ENCODE measurements at regions not wholly inside any gene's neighbourhood (a gene's known extent, or its start where the extent isn't known, plus 50 kb on each side); places are given as distances from the start of the nearest gene placed in this dataset.
"Not testable (repeated sequence)": the region's sequence is repeated elsewhere in the genome, so short reads cannot be mapped to it uniquely, and the experiment has no call there.

DNA sequence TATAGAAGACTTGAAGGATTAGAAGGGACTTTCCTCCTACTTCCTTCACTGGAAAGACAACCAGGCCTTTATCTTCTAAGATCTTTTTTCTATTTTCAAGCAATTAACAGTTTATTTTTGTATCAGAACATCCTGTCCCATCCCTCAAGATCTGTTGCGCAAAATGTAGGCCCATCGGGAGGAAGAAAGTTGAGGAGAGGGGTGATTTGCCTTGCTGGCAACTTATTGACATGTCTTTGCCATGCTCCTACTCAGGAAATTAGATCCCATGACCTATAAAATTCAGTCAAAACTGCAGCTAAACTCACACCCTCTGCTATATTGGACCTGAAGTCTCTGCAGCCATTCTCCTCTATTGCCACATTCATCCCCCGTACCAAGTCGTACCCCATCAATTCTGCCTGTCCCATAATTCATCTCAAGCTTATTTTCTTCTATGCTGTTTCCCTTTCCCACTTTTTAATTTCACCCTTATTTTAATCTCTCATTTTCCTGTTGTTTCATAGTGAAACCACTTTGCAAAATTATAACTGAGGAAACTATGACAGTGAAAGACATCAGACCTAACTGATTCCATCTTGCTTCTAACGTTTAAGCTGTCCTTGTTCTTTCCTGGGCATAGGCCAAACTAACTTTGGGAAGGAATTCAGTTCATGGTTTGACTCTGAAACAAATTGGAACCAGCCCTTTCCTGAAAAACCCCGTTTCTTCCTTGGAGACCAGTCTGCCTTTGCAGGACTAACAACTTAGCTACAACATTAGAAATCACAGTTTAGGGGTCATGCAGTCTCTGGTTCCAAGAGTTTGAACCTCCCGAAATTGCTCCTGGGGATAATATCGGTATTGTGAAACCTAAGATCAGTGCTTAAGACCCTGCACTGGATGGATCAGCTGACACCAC lies 195.7 kb upstream of the PTBP2 start:
- DNase-seq (ENCODE audit: low read depth), result peak; percentile 34
- H3K4me3 ChIP-seq (ENCODE audit: control insufficient read depth, low read depth, low read length), result no peak overlapping the region
- TF ChIP-seq, protein P1, sequence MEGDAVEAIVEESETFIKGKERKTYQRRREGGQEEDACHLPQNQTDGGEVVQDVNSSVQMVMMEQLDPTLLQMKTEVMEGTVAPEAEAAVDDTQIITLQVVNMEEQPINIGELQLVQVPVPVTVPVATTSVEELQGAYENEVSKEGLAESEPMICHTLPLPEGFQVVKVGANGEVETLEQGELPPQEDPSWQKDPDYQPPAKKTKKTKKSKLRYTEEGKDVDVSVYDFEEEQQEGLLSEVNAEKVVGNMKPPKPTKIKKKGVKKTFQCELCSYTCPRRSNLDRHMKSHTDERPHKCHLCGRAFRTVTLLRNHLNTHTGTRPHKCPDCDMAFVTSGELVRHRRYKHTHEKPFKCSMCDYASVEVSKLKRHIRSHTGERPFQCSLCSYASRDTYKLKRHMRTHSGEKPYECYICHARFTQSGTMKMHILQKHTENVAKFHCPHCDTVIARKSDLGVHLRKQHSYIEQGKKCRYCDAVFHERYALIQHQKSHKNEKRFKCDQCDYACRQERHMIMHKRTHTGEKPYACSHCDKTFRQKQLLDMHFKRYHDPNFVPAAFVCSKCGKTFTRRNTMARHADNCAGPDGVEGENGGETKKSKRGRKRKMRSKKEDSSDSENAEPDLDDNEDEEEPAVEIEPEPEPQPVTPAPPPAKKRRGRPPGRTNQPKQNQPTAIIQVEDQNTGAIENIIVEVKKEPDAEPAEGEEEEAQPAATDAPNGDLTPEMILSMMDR (conservative IDR thresholded peaks at IDR 0.05; ENCODE audit: control insufficient read depth, insufficient read depth, low read depth, low read length), result no peak

DNA sequence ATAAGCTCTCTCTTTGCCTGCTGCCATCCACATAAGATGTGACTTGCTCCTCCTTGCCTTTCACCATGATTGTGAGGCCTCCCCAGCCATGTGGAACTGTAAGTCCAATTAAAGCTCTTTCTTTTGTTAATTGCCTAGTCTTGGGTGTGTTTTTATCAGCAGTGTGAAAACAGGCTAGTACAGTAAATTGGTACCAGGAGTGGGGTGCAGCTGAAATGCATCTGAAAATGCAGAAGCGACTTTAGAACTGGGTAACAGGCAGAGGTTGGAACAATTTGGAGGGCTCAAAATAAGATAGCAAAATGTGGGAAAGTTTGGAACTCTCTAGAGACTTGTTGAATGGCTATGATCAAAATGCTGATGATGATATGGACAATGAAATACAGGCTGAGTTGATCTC lies 192.9 kb upstream of the PTBP2 start:
- DNase-seq (ENCODE audit: low read depth); H3K4me3 ChIP-seq (ENCODE audit: control insufficient read depth, low read depth, low read length): not testable (repeated sequence)

DNA sequence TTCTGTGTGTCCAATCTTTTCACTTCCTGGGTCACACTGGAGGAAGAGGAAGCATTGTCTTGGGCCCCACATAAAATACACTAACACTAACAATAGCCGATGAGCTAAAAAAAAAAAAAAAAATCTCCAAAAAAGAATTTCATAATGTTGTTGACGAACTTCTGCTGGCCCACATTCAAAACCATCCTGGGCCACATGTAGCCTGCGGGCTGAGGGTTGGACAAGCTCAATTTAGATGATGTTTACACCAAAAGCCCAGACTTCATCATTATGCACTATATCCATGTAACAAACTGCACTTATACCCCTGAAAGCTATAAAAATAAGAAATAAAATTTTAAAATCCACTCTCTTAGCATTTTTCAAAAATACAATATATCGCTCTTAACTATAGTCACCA lies 187.8 kb upstream of the PTBP2 start:
- H3K4me3 ChIP-seq (ENCODE audit: control insufficient read depth, low read depth, low read length), result no peak overlapping the region
- TF ChIP-seq, protein P1 (conservative IDR thresholded peaks at IDR 0.05; ENCODE audit: control insufficient read depth, insufficient read depth, low read depth, low read length), result no peak
- DNase-seq (ENCODE audit: low read depth), result no peak

DNA sequence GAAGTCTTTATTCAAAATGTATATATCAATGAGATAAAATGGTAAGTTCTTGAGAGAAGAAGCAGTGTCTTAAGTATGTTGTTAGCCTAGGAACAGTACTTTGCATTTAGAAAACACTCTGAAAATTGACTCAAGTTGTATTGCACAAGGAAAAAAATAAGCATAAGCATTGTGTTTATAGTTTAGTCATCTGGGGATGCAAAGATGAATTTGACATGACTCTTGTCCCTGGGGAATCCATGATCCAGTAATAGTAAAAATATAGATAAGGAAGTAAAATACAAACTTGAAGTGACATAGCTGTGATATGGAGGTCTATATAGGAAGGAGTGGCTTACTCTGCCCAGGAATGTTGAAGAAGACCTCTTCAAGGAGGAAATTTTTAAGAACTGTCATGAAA lies 185.0 kb upstream of the PTBP2 start:
- H3K4me3 ChIP-seq (ENCODE audit: control insufficient read depth, low read depth, low read length), result no peak overlapping the region
- TF ChIP-seq, protein P1 (conservative IDR thresholded peaks at IDR 0.05; ENCODE audit: control insufficient read depth, insufficient read depth, low read depth, low read length), result no peak
- DNase-seq (ENCODE audit: low read depth), result peak; percentile 76

DNA sequence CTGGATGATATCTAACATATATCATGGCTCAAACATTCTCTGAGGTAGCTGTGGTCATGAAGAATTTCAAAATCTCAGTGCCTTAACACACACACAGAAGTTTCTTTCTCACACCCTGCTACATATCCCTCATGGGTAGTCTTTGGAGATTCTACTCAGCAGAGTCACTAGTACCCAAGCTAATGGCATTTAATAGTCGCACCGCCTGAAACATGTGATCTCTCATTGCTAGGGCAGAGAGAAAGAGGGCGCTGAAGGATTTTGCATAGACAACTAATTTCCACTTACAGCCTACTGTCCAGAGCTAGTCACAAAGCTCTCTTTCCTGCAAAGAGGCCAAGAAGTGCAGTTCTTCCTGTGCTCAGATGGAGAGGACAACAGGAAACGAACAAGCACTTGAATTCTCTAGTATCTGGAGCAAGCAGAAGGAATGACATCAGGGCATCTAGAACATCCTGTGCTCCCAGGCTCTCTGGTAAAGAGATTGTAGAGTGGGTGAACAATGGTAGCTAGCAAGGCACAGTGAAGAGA lies 183.4 kb upstream of the PTBP2 start:
- peak; percentile 95 for DNase-seq (ENCODE audit: low read depth)
- H3K4me3 ChIP-seq (ENCODE audit: control insufficient read depth, low read depth, low read length), result no peak overlapping the region

DNA sequence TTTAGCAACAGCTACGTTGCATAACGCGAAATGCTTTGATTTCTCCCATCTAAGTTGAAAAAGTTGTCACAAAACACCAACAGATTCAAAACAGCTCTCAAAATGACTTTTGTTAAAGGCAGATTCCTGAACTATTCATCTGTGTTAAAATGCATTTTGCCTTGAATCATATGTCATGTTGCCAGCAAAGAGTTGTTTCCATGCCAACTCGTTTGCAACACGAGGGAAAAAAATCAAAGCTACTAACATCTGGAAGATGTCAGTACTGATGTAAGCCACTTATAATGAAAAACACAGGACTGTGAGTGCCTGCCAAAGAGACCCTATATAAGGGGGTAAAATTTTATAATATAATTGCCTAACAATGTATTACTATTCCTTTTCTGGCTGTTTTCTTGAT lies 182.7 kb upstream of the PTBP2 start:
- peak; percentile 98 for DNase-seq (ENCODE audit: low read depth)
- TF ChIP-seq, protein P1 (conservative IDR thresholded peaks at IDR 0.05; ENCODE audit: control insufficient read depth, insufficient read depth, low read depth, low read length), result no peak
- no peak overlapping the region for H3K4me3 ChIP-seq (ENCODE audit: control insufficient read depth, low read depth, low read length)

More for the DNA sequence above, 183.4 kb upstream of the PTBP2 start:
- TF ChIP-seq, protein P1 (conservative IDR thresholded peaks at IDR 0.05; ENCODE audit: control insufficient read depth, insufficient read depth, low read depth, low read length), result peak; percentile 34

DNA sequence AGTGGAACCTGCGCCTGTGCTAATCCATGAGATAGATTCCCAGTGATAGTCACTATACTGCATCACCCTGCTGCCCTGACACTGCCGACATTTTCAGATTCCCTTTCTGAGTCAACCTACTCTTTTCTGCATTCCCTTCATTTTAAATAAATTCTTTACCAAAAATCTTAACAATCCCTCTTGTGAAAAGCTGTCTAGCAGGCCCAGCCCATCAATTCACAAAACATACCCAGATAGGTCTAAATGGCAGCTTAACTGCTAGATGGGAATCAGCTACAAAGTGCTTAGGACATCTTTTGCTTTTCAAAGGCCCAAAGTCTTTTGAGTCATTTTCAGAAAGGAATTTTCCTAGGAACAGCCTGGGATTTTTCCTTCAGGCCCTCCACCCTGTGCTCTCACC lies 180.1 kb upstream of the PTBP2 start:
- no peak overlapping the region for H3K4me3 ChIP-seq (ENCODE audit: control insufficient read depth, low read depth, low read length)
- DNase-seq (ENCODE audit: low read depth), result no peak
- TF ChIP-seq, protein P1 (conservative IDR thresholded peaks at IDR 0.05; ENCODE audit: control insufficient read depth, insufficient read depth, low read depth, low read length), result no peak

All from fibroblast of mammary gland (primary cell).